H1 (cell line): ENCODE measurements at regions not wholly inside any gene's neighbourhood (a gene's known extent, or its start where the extent isn't known, plus 50 kb on each side); places are given as distances from the start of the nearest gene placed in this dataset.

Experiments used
- CTCF ChIA-PET: fragments of 300-600 bp; sonication (Branson Sonifier 250); formaldehyde crosslinking; loops from one replicate; lab custom pipeline; 2021; ENCODE audit not compliant: partially characterized antibody; lab: Charles Lee
- POLR2A ChIA-PET: fragments of 300-600 bp; sonication (Branson Sonifier 250); formaldehyde crosslinking; loops from one replicate; lab custom pipeline; 2021; ENCODE audit warnings: inconsistent platforms; ENCODE audit not compliant: partially characterized antibody; lab: Charles Lee
- DNase-seq, 2 experiments: peaks; one replicate each; pipeline versions ENCODE4 v3.0.0 to v3.0.0-alpha.2; 2010 to 2022; ENCODE audit warnings: low spot score in 2 of 2, low read depth in 1 of 2, mixed read lengths in 1 of 2
- FAIRE-seq: peaks from 2 replicates; lab custom pipeline; 2011; peaks lifted over from hg19 to GRCh38; lab: Jason Lieb, UNC
- H2AFZ ChIP-seq: 2 replicates; pipeline ENCODE4 v1.8.1; 2012; ENCODE audit warnings: low read length, inconsistent platforms
- H2AK5ac ChIP-seq: 2 replicates; pipeline ENCODE4 v1.6.1; 2013; ENCODE audit warnings: low read depth, low read length
- H2BK120ac ChIP-seq: replicated peaks from 2 replicates; pipeline ENCODE3; 2013; ENCODE audit warnings: low read depth, low read length, inconsistent platforms
- H2BK12ac ChIP-seq: 2 replicates; pipeline ENCODE4 v1.6.1; 2013; ENCODE audit warnings: low read depth, low read length
- H2BK15ac ChIP-seq: 2 replicates; pipeline ENCODE4 v1.6.1; 2013; ENCODE audit warnings: low read length
- H2BK20ac ChIP-seq: 2 replicates; pipeline ENCODE4 v1.6.1; 2013; ENCODE audit warnings: low read length
- H2BK5ac ChIP-seq: 2 replicates; pipeline ENCODE4 v1.6.1; 2013; ENCODE audit warnings: low read depth, low read length
- H3K14ac ChIP-seq: 2 replicates; pipeline ENCODE4 v1.6.1; 2013; ENCODE audit warnings: inconsistent platforms; ENCODE audit not compliant: insufficient read length
- H3K18ac ChIP-seq: 2 replicates; pipeline ENCODE4 v1.6.1; 2013; ENCODE audit warnings: low read length; ENCODE audit errors: extremely low read depth
- H3K23ac ChIP-seq: 2 replicates; pipeline ENCODE4 v1.6.1; 2013; ENCODE audit warnings: inconsistent platforms; ENCODE audit not compliant: insufficient read length
- H3K23me2 ChIP-seq: 2 replicates; pipeline ENCODE4 v1.6.1; 2013; ENCODE audit warnings: low read depth, low read length
- H3K27ac ChIP-seq: 2 replicates; pipeline ENCODE4 v1.6.1; 2011; ENCODE audit warnings: low read depth, low read length, inconsistent platforms
- H3K27me3 ChIP-seq, 4 experiments: replicated peaks in 1 of 4; 1 replicate in 1 of 4; 2 replicates in 3 of 4; pipeline versions ENCODE4 v1.6.1 to v1.8.1; 2011 to 2013; ENCODE audit warnings: low read length in 3 of 4, mild to moderate bottlenecking in 3 of 4, inconsistent platforms in 2 of 4, mixed read lengths in 2 of 4, moderate library complexity in 1 of 4; ENCODE audit not compliant: control insufficient read depth in 3 of 4, insufficient read depth in 3 of 4; ENCODE audit errors: extremely low read depth in 1 of 4
- H3K36me3 ChIP-seq, 4 experiments: 2 replicates each; pipeline versions ENCODE4 v1.6.1 to v1.8.1; 2011 to 2013; ENCODE audit warnings: mild to moderate bottlenecking in 4 of 4, low read length in 3 of 4, moderate library complexity in 2 of 4, control low read depth in 1 of 4, inconsistent platforms in 1 of 4; ENCODE audit not compliant: insufficient read depth in 4 of 4, control insufficient read depth in 2 of 4
- H3K4ac ChIP-seq: replicated peaks from 2 replicates; pipeline ENCODE3; 2013; ENCODE audit warnings: low read length, low read depth, mixed read lengths, inconsistent platforms; ENCODE audit not compliant: insufficient read length
- H3K4me1 ChIP-seq, 4 experiments: replicated peaks in 1 of 4; 1 replicate in 1 of 4; 2 replicates in 3 of 4; pipeline versions ENCODE4 v1.6.1 to v1.8.1; 2011 to 2013; ENCODE audit warnings: low read length in 3 of 4, inconsistent platforms in 2 of 4, mixed read lengths in 1 of 4; ENCODE audit not compliant: insufficient read depth in 4 of 4, control insufficient read depth in 3 of 4
- H3K4me2 ChIP-seq, 2 experiments: 2 replicates each; pipeline versions ENCODE4 v1.6.1 to v1.8.1; 2011 to 2013; ENCODE audit warnings: low read depth in 2 of 2, low read length in 2 of 2, control low read depth in 1 of 2, inconsistent platforms in 1 of 2, mild to moderate bottlenecking in 1 of 2; ENCODE audit not compliant: insufficient read depth in 1 of 2
- H3K4me3 ChIP-seq, 4 experiments: fragments of 200-600, 300-600 bp in 1 of 4; sonication (generic), shearing (Covaris generic), sonication (Bioruptor Twin) in 1 of 4; 2 replicates each; pipeline versions ENCODE4 v1.5.1 to v1.8.1; 2011 to 2016; ENCODE audit warnings: low read length in 4 of 4, low read depth in 3 of 4, control low read depth in 2 of 4, inconsistent platforms in 2 of 4, mild to moderate bottlenecking in 2 of 4, mixed read lengths in 1 of 4, moderate library complexity in 1 of 4; ENCODE audit not compliant: insufficient read depth in 2 of 4; ENCODE audit errors: extremely low read depth in 1 of 4
- H3K56ac ChIP-seq: replicated peaks from 2 replicates; pipeline ENCODE3; 2013; ENCODE audit warnings: low read depth, mild to moderate bottlenecking, mixed read lengths, low read length, inconsistent platforms; ENCODE audit not compliant: insufficient read length
- H3K79me1 ChIP-seq: 2 replicates; pipeline ENCODE4 v1.6.1; 2013; ENCODE audit warnings: low read depth, low read length, control low read depth
- H3K79me2 ChIP-seq, 2 experiments: 2 replicates each; pipeline versions ENCODE4 v1.6.1 to v1.8.1; 2012 to 2013; ENCODE audit warnings: low read length in 2 of 2, mild to moderate bottlenecking in 2 of 2, inconsistent platforms in 1 of 2; ENCODE audit not compliant: insufficient read depth in 2 of 2, control insufficient read depth in 1 of 2
- H3K9ac ChIP-seq, 4 experiments: replicated peaks in 1 of 4; 1 replicate in 1 of 4; 2 replicates in 3 of 4; pipeline versions ENCODE4 v1.6.1 to v1.8.1; 2011 to 2013; ENCODE audit warnings: low read depth in 3 of 4, low read length in 3 of 4, control low read depth in 2 of 4, mild to moderate bottlenecking in 2 of 4, moderate library complexity in 2 of 4, inconsistent platforms in 1 of 4; ENCODE audit errors: extremely low read depth in 1 of 4
- H3K9me3 ChIP-seq, 2 experiments: 2 replicates each; pipeline versions ENCODE4 v1.6.1 to v1.8.1; 2012 to 2013; ENCODE audit warnings: mild to moderate bottlenecking in 2 of 2, moderate library complexity in 2 of 2, control low read depth in 1 of 2, inconsistent platforms in 1 of 2, low read depth in 1 of 2, low read length in 1 of 2, mixed read lengths in 1 of 2; ENCODE audit not compliant: insufficient read depth in 2 of 2
- H4K20me1 ChIP-seq, 2 experiments: replicated peaks in 1 of 2; 2 replicates each; pipeline versions ENCODE3 to v1.8.1; 2011 to 2013; ENCODE audit warnings: inconsistent platforms in 2 of 2, low read length in 2 of 2, mild to moderate bottlenecking in 1 of 2; ENCODE audit not compliant: insufficient read depth in 2 of 2, control insufficient read depth in 1 of 2
- H4K5ac ChIP-seq: 2 replicates; pipeline ENCODE4 v1.6.1; 2013; ENCODE audit warnings: low read length, low read depth, mixed read lengths, inconsistent platforms; ENCODE audit not compliant: insufficient read length
- H4K8ac ChIP-seq: 2 replicates; pipeline ENCODE4 v1.8.0; 2013; ENCODE audit warnings: mild to moderate bottlenecking, moderate library complexity, low read length, inconsistent platforms; ENCODE audit not compliant: insufficient read depth; ENCODE audit errors: extremely low read depth
- H4K91ac ChIP-seq: replicated peaks from 2 replicates; pipeline ENCODE3; 2013; ENCODE audit warnings: low read length, mixed read lengths, inconsistent platforms; ENCODE audit not compliant: insufficient read length
- KDM1A ChIP-seq: fragments of 200-600, 300-600 bp; sonication (generic); IDR thresholded peaks from 2 replicates; pipeline ENCODE4 v1.7.1; 2016; ENCODE audit warnings: mild to moderate bottlenecking, low read length, borderline replicate concordance
- NRF1 ChIP-seq: IDR thresholded peaks from 2 replicates; pipeline ENCODE4 v1.6.1; 2011; ENCODE audit warnings: mild to moderate bottlenecking, low read depth, low read length, improper control_type of control experiment
- SRF ChIP-seq: IDR thresholded peaks from 2 replicates; pipeline ENCODE4 v1.6.1; 2011; ENCODE audit warnings: mild to moderate bottlenecking, low read depth, low read length, moderate library complexity
- WGBS, 2 experiments: shearing (Covaris generic) in 1 of 2; methylation state at CpG; one replicate each; pipeline versions ENCODE4 v1.1.6 to v1.1.7; 2013 to 2015; ENCODE audit warnings: low lambda C conversion rate in 2 of 2, mixed read lengths in 2 of 2, inconsistent platforms in 1 of 2, low coverage in 1 of 2, missing lambda C conversion rate in 1 of 2; ENCODE audit not compliant: insufficient replicate concordance in 2 of 2, insufficient coverage in 1 of 2, insufficient read length in 1 of 2; ENCODE audit errors: extremely low coverage in 1 of 2, missing lambda C conversion rate in 1 of 2; 5-methylcytosine and 5-hydroxymethylcytosine counted together
- TF ChIP-seq, protein P1 (sequence below): IDR thresholded peaks from 2 replicates; pipeline ENCODE4 v1.6.1; 2012; ENCODE audit warnings: inconsistent platforms

GRCh38 chr12:22994316-22994675 lies 369.3 kb downstream of the ETNK1 start:
- H3K4me3 ChIP-seq, result no peak overlapping the region
- no peak overlapping the region for H2BK20ac ChIP-seq
- H2BK120ac ChIP-seq, result no peak overlapping the region
- TF ChIP-seq, protein P1, sequence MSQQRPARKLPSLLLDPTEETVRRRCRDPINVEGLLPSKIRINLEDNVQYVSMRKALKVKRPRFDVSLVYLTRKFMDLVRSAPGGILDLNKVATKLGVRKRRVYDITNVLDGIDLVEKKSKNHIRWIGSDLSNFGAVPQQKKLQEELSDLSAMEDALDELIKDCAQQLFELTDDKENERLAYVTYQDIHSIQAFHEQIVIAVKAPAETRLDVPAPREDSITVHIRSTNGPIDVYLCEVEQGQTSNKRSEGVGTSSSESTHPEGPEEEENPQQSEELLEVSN, result no peak
- TF ChIP-seq SRF (no peak), KDM1A (no peak), NRF1 (no peak)
- no peak overlapping the region for H3K23ac ChIP-seq
- no peak overlapping the region for H2BK5ac ChIP-seq
- H3K79me1 ChIP-seq, result no peaks in the 10 kb centered on the region
- ChIA-PET POLR2A (no interaction called here), CTCF (interaction anchor here (1.1 to 2.8 kb wide), 3 partner anchors 11 to 60 kb away, joined by 4 to 11 read pairs (median 10); no protein-coding TSS in a partner anchor)
- H3K4me2 ChIP-seq, result no peak overlapping the region
- H3K9ac ChIP-seq, result no peak overlapping the region
- FAIRE-seq (no peak), DNase-seq (no peak)
- H3K27me3 ChIP-seq, result no peaks in the 10 kb centered on the region
- no peak overlapping the region for H3K4ac ChIP-seq
- no peak overlapping the region for H3K14ac ChIP-seq
- no peak overlapping the region for H2AFZ ChIP-seq
- H4K5ac ChIP-seq, result no peak overlapping the region
- no peak overlapping the region for H2BK15ac ChIP-seq
- H4K91ac ChIP-seq, result no peak overlapping the region
- H4K8ac ChIP-seq, result no peak overlapping the region
- no peaks in the 10 kb centered on the region for H3K36me3 ChIP-seq
- H4K20me1 ChIP-seq, result no peaks in the 10 kb centered on the region
- H3K56ac ChIP-seq, result no peak overlapping the region
- peaks cover 2 to 8% (median 3%) of the 10 kb centered on the region in 4 experiments; a peak in 4 of 7 replicates for H3K4me1 ChIP-seq
- no peaks in the 10 kb centered on the region for H3K9me3 ChIP-seq
- H3K18ac ChIP-seq, result no peak overlapping the region
- H2AK5ac ChIP-seq, result no peak overlapping the region
- no peak overlapping the region for H2BK12ac ChIP-seq
- 84% methylated on average over 3 of the region's 3 CpGs; no CpG with 5 or more reads in 1 of the 2 experiments for WGBS, 2 experiments
- H3K23me2 ChIP-seq, result no peaks in the 10 kb centered on the region
- H3K79me2 ChIP-seq, result no peaks in the 10 kb centered on the region
- no peak overlapping the region for H3K27ac ChIP-seq
